Ishikawa (cell line): ENCODE measurements at regions not wholly inside any gene's neighbourhood (a gene's known extent, or its start where the extent isn't known, plus 50 kb on each side); places are given as distances from the start of the nearest gene placed in this dataset.

ENCODE experiments used
- CREB1 ChIP-seq: IDR thresholded peaks from 2 replicates; pipeline ENCODE4 v1.6.1; 2012; ENCODE audit warnings: low read depth
- EP300 ChIP-seq: IDR thresholded peaks from 2 replicates; pipeline ENCODE4 v1.6.1; 2012; ENCODE audit warnings: borderline replicate concordance
- FOXM1 ChIP-seq: IDR thresholded peaks from 2 replicates; pipeline ENCODE4 v1.6.1; 2012; ENCODE audit warnings: low read depth, borderline replicate concordance
- RAD21 ChIP-seq: IDR thresholded peaks from 2 replicates; pipeline ENCODE4 v1.6.1; 2012; ENCODE audit warnings: low read depth
- TAF1 ChIP-seq: IDR thresholded peaks from 2 replicates; pipeline ENCODE4 v1.6.1; 2012; ENCODE audit warnings: low read depth, mild to moderate bottlenecking
- TF ChIP-seq, protein P1 (sequence below): IDR thresholded peaks from 2 replicates; pipeline ENCODE4 v1.6.1; 2012
- TF ChIP-seq, protein P2 (sequence below): IDR thresholded peaks from 2 replicates; pipeline ENCODE4 v1.6.1; 2012; ENCODE audit warnings: low read depth, mild to moderate bottlenecking

GRCh38 chr1:88371436-88372023, 312.5 kb upstream of the PKN2 start:
- TF ChIP-seq, protein P1, sequence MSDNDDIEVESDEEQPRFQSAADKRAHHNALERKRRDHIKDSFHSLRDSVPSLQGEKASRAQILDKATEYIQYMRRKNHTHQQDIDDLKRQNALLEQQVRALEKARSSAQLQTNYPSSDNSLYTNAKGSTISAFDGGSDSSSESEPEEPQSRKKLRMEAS: no peak
- TF ChIP-seq EP300: no peak
- no peak for TF ChIP-seq FOXM1
- TF ChIP-seq TAF1: no peak
- no peak for TF ChIP-seq RAD21
- TF ChIP-seq, protein P2, sequence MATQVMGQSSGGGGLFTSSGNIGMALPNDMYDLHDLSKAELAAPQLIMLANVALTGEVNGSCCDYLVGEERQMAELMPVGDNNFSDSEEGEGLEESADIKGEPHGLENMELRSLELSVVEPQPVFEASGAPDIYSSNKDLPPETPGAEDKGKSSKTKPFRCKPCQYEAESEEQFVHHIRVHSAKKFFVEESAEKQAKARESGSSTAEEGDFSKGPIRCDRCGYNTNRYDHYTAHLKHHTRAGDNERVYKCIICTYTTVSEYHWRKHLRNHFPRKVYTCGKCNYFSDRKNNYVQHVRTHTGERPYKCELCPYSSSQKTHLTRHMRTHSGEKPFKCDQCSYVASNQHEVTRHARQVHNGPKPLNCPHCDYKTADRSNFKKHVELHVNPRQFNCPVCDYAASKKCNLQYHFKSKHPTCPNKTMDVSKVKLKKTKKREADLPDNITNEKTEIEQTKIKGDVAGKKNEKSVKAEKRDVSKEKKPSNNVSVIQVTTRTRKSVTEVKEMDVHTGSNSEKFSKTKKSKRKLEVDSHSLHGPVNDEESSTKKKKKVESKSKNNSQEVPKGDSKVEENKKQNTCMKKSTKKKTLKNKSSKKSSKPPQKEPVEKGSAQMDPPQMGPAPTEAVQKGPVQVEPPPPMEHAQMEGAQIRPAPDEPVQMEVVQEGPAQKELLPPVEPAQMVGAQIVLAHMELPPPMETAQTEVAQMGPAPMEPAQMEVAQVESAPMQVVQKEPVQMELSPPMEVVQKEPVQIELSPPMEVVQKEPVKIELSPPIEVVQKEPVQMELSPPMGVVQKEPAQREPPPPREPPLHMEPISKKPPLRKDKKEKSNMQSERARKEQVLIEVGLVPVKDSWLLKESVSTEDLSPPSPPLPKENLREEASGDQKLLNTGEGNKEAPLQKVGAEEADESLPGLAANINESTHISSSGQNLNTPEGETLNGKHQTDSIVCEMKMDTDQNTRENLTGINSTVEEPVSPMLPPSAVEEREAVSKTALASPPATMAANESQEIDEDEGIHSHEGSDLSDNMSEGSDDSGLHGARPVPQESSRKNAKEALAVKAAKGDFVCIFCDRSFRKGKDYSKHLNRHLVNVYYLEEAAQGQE: no peak
- no peak for TF ChIP-seq CREB1
